HUES48 (cell line): ENCODE measurements at regions not wholly inside any gene's neighbourhood (a gene's known extent, or its start where the extent isn't known, plus 50 kb on each side); places are given as distances from the start of the nearest gene placed in this dataset.
"Not testable (repeated sequence)": the region's sequence is repeated elsewhere in the genome, so short reads cannot be mapped to it uniquely, and the experiment has no call there.

Source experiments
- H3K27ac ChIP-seq: one replicate; pipeline ENCODE4 v1.7.0; 2013; ENCODE audit warnings: low read depth, low read length, inconsistent platforms
- H3K27me3 ChIP-seq: 2 replicates; pipeline ENCODE4 v1.6.1; 2013; ENCODE audit warnings: mild to moderate bottlenecking, low read length; ENCODE audit not compliant: control insufficient read depth, insufficient read depth
- H3K36me3 ChIP-seq: 2 replicates; pipeline ENCODE4 v1.6.1; 2013; ENCODE audit warnings: low read length; ENCODE audit not compliant: control insufficient read depth, insufficient read depth
- H3K4me1 ChIP-seq: 2 replicates; pipeline ENCODE4 v1.6.1; 2013; ENCODE audit warnings: mild to moderate bottlenecking, low read length; ENCODE audit not compliant: control insufficient read depth, insufficient read depth
- H3K4me3 ChIP-seq: 2 replicates; pipeline ENCODE4 v1.5.1; 2013; ENCODE audit warnings: mild to moderate bottlenecking, low read depth, low read length
- H3K9ac ChIP-seq: 2 replicates; pipeline ENCODE4 v1.6.1; 2013; ENCODE audit warnings: mild to moderate bottlenecking, low read depth, low read length, moderate library complexity
- H3K9me3 ChIP-seq: 2 replicates; pipeline ENCODE4 v1.6.1; 2013; ENCODE audit warnings: low read length; ENCODE audit not compliant: control insufficient read depth, insufficient read depth

DNA sequence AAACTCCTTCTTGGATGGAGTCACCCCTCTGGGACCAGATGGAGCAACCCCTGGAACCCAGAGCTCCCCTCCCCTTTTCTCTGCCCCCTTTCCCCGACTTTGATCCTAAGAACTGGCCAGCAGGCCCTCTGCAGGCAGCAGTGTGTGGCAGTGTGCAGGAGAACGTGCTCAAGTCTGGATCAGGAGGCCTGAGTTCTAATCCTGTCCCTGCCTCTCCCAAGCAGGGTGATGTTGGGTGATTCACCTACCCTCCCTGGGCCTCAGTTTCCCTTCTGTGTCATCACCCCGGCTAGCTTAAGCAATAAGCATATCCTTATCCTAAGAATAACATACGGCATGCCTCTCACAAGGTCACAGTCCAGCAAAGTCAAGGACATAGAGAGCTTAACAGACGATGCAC, 67.6 kb downstream of the C9orf50 start:
- H3K9me3 ChIP-seq, result no peaks in the 10 kb centered on the region
- peaks cover 30% of the 10 kb centered on the region for H3K27me3 ChIP-seq
- no peaks in the 10 kb centered on the region for H3K36me3 ChIP-seq
- H3K27ac ChIP-seq, result no peak overlapping the region
- no peak overlapping the region for H3K4me3 ChIP-seq
- no peak overlapping the region for H3K9ac ChIP-seq
- H3K4me1 ChIP-seq, result peaks cover 22% of the 10 kb centered on the region

DNA sequence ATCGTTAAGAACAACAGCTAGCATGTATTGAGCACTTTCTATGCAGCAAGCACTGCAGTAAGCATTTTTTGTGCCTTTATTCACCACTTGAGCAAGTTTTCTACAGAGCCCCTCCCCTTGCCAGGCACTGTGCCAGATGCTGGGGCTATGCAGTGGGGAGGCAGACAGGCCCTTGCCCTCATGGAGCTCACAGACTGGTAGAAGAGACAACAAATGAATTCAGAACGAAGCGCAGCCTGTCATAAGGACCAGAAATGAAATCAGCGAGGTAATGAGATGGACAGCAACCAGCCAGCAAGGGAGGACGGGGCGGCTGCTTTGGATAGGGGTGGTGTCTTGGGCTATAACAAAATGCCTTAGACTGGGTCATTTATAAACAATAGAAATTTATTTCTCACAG, 68.8 kb downstream of the C9orf50 start:
- H3K4me1 ChIP-seq, result peaks cover 14% of the 10 kb centered on the region
- H3K9ac ChIP-seq, result no peak overlapping the region
- H3K9me3 ChIP-seq, result no peaks in the 10 kb centered on the region
- no peak overlapping the region for H3K27ac ChIP-seq
- no peaks in the 10 kb centered on the region for H3K36me3 ChIP-seq
- peaks cover 30% of the 10 kb centered on the region for H3K27me3 ChIP-seq
- H3K4me3 ChIP-seq, result no peak overlapping the region

DNA sequence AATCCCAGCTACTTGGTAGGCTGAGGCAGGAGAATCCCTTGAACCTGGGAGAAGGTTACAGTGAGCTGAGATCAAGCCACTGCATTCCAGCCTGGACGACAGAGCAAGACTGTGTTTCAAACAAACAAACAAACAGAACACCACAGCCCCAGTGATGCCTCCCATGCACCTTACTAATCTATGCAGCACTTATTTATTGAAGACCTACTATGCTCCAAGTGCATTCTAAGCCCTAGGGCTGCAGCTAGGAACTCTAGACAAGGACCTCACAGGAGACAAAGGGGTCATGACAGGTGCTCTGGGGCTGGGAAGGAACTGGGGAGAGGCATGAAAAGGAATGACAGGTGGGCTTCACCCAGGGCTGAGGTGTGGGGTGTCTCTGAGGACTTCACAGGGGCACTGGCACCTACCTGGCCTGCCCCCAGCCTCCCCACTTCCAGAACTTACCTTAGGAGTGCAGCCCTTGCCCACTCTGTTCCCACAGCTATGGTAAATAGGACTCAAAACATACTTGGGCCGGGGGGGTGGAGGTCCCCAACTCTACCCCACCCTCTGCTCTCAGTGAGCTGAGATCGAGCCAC, 69.4 kb downstream of the C9orf50 start:
- H3K9ac ChIP-seq, result no peak overlapping the region

DNA sequence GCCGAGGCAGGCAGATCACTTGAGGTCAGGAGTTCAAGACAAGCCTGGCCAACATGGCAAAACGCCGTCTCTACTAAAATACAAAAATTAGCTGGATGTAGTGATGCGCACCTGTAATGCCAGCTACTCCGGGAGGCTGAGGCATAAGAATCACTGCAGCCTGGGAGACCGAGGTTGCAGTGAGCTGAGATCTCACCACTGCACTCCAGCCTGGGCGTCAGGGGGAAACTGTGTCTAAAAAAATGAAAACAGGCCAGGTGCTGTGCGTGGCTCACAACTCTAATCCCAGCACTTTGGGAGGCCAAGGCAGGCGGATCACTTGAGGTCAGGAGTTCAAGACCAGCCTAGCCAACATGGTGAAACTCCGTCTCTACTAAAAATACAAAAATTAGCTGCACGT, 69.9 kb downstream of the C9orf50 start:
- H3K9ac ChIP-seq, H3K4me3 ChIP-seq, H3K27ac ChIP-seq, H3K9me3 ChIP-seq, H3K36me3 ChIP-seq, H3K4me1 ChIP-seq: not testable (repeated sequence)
- H3K27me3 ChIP-seq, result peaks cover 30% of the 10 kb centered on the region

More for the DNA sequence above, 69.4 kb downstream of the C9orf50 start:
- no peaks in the 10 kb centered on the region for H3K9me3 ChIP-seq
- peaks cover 30% of the 10 kb centered on the region for H3K27me3 ChIP-seq
- no peak overlapping the region for H3K4me3 ChIP-seq
- no peaks in the 10 kb centered on the region for H3K36me3 ChIP-seq
- no peak overlapping the region for H3K27ac ChIP-seq
- H3K4me1 ChIP-seq, result peaks cover 9% of the 10 kb centered on the region

DNA sequence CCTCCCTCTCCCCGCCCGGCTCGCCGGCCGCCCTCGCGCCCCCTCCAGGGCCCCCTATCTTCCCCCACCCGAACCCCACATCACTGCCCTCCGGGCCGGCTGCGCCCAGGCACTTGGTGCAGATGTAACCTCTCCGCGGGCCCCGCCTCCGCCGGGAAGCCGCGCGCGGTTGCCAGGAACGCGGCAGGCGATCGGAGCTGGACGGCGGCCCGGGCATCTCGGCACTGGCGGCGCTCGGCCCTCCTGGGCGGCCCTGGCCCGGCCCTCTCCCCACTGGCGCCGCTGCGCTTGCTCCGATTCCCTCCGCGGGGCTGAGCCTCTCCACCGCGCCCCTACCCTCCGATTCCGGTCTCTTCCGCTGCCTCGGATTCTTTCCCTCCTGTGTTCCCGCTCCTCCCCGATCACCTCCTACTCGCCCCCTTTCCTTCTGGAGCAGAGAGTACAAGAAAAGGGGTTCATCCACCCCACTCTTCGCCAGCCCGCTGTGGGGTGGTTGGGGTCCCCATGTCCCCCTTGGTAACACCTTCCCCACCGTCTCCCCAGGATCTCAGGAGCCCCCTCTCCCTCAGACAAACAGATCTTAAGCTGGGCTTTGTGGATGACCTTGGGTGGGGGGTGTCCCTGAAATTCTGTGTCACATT, 70.6 kb downstream of the C9orf50 start:
- Histone ChIP-seq H3K9ac (no peak overlapping the region), H3K4me1 (no peaks in the 10 kb centered on the region), H3K9me3 (no peaks in the 10 kb centered on the region), H3K4me3 (peak overlapping the region; percentile 56), H3K36me3 (no peaks in the 10 kb centered on the region), H3K27ac (no peak overlapping the region), H3K27me3 (peaks cover 30% of the 10 kb centered on the region)

DNA sequence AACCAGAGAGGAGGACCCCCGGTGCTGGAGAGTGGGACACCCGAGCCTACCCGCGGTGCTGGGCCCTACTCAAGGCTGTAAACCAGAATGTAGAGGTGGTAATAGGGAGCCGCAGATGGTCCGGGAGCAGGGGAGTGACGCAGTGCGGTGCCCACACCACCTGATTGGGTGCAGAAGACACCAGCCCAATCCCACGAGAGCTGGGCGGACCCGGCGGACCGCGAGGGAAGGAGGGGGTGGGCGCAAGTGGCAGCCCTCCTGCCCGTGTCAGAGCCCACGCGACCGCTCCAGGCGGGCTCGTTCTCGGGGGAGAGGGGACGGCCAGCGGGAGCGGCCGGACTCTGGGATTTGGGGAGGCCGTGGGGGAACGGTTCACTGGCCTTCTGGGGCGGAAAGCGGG, 71.2 kb downstream of the C9orf50 start:
- no peaks in the 10 kb centered on the region for H3K36me3 ChIP-seq
- H3K9me3 ChIP-seq, result no peaks in the 10 kb centered on the region
- peak overlapping the region; percentile 56; the same call in 1 of the 2 replicates for H3K4me3 ChIP-seq
- H3K27ac ChIP-seq, result no peak overlapping the region
- no peaks in the 10 kb centered on the region for H3K4me1 ChIP-seq
- peaks cover 30% of the 10 kb centered on the region for H3K27me3 ChIP-seq
- no peak overlapping the region for H3K9ac ChIP-seq

DNA sequence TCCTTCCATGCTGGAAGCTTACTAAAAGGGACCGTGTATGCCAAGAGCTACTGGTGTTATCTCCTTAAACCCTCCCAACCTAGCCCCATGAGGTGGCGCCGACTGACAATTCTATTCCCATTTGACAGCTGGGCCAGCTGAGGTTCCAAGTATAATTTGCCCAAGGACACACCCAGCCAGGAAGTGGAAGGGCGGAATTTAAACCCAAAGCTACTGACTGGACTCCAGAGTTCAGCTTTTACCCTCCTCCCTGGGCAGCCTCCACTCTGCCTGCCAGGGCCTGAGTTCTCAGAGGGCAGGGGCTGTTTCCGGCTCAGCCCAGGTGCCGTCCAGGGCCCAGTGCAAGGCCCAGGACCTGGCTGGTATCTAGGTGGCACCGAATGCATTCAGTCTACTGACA, 71.8 kb downstream of the C9orf50 start:
- H3K27me3 ChIP-seq, result peaks cover 30% of the 10 kb centered on the region
- H3K4me3 ChIP-seq, result no peak overlapping the region
- no peaks in the 10 kb centered on the region for H3K4me1 ChIP-seq
- no peaks in the 10 kb centered on the region for H3K36me3 ChIP-seq
- H3K27ac ChIP-seq, result no peak overlapping the region
- no peak overlapping the region for H3K9ac ChIP-seq
- no peaks in the 10 kb centered on the region for H3K9me3 ChIP-seq

DNA sequence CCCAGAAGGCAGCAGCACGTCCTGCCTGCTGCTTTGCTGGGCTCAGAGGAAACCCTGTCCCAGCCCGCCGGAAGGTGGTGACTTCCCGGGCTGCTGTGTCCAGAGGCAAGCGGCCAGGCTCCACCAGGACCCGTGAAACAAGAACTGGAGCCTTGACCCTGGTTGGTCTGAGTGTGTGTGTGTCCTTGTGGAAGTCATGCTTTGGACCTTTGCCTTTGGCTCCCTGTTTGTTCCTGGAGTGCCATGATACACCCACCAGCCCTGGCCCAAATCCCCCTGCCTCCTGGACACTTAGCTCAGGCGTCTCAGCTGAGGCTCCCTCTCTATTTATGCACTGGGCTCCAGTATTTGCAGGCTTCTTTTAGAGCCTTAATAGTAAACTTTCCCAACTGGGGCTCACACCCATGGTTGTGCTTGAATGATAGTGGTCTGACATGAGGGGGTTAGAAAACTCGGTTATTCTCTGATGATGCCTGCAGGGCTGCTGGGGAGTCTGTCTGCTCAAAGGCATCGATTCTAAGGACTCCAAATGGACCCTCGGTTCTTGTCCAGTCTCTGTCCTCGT, 72.2 kb downstream of the C9orf50 start:
- Histone ChIP-seq H3K4me1 (no peaks in the 10 kb centered on the region), H3K36me3 (no peaks in the 10 kb centered on the region), H3K9ac (no peak overlapping the region), H3K9me3 (no peaks in the 10 kb centered on the region), H3K27me3 (peaks cover 30% of the 10 kb centered on the region), H3K27ac (no peak overlapping the region), H3K4me3 (no peak overlapping the region)

DNA sequence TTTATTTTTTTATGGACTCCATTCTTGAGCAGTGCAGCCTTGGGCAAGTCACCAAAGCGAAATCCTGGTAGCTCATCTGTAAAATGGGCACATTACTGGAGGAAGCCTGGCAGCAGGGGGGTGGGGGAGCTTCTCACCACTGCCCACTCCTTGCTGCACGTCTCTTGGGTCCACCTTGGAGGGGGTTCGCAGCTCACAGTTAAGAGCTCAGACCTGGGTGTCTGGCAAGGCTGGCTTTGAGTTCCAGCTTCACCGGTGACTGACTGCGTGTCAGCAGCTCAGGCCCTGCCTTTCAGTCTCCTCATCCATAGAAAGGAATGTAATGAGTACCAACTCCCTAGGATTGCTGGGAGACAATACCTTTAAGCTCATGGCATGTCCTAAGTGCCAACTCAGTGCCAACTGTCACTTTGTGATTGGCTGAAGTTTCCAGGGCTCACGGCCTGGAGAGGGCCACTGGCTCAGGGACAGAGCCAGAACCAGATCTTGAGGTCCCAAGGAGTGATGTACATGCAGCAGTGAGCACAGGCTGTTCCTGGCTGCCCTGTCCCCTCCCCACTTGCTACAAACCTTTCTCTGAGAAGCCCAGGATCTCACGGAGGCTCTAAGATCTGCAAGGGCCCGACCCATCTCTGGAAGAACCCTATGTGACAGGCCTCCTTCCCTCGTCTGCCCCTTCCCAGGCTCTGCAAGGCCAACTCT, 72.9 kb downstream of the C9orf50 start:
- no peaks in the 10 kb centered on the region for H3K9me3 ChIP-seq
- H3K4me1 ChIP-seq, result no peaks in the 10 kb centered on the region
- H3K4me3 ChIP-seq, result no peak overlapping the region
- H3K27me3 ChIP-seq, result peaks cover 30% of the 10 kb centered on the region
- H3K9ac ChIP-seq, result no peak overlapping the region
- no peak overlapping the region for H3K27ac ChIP-seq
- H3K36me3 ChIP-seq, result no peaks in the 10 kb centered on the region

DNA sequence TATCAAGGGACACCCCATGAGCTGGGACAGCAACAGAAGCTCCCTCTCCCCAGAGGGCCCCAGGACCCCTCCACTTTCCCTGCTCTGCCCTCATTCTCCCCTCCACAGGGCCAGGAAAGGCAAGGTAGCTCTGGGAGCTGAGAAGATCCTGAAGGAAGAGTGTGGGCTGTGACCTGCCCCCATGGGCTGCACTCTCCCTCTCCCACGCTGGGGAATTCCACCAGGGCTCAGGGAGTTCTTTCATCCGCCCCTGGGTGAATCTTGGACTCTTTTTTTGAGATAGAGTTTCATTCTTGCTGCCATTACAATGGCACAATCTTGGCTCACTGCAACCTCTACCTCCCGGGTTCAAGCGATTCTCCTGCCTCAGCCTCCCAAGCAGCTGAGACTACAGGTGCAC, 73.8 kb downstream of the C9orf50 start:
- no peaks in the 10 kb centered on the region for H3K9me3 ChIP-seq
- H3K27ac ChIP-seq, result no peak overlapping the region
- H3K36me3 ChIP-seq, result no peaks in the 10 kb centered on the region
- H3K9ac ChIP-seq, result no peak overlapping the region
- H3K27me3 ChIP-seq, result peaks cover 30% of the 10 kb centered on the region
- no peaks in the 10 kb centered on the region for H3K4me1 ChIP-seq
- no peak overlapping the region for H3K4me3 ChIP-seq

DNA sequence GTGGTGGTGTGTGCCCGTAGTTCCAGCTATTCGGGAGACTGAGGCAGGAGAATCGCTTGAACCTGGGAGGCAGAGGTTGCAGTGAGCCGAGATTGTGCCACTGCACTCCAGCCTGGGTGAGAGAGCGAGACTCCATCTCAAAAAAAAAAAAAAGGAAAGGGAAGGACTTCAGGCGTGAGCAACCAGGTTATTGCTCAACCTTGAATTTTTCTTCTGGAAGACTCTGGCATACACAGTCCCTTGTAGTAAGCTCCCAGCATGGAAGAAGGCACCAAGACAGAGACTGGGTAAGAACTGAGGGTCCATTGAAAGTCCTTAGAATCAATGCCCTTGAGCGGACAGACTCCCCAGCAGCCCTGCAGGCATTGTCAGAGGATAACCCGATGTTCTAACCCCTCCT, 75.0 kb downstream of the C9orf50 start:
- H3K27me3 ChIP-seq, result peaks cover 19% of the 10 kb centered on the region
- not testable (repeated sequence) for H3K27ac ChIP-seq, H3K4me1 ChIP-seq, H3K4me3 ChIP-seq, H3K36me3 ChIP-seq, H3K9me3 ChIP-seq, H3K9ac ChIP-seq
